IMR-90 (cell line): ENCODE measurements at regions not wholly inside any gene's neighbourhood (a gene's known extent, or its start where the extent isn't known, plus 50 kb on each side); places are given as distances from the start of the nearest gene placed in this dataset.

Experiments used
- ATAC-seq: fragments of 200-7000 bp; cut with Tn5 transposase; 2 replicates; pipeline ENCODE4 v1.9.1; 2020; ENCODE audit warnings: low read depth, mild to moderate bottlenecking, moderate library complexity
- BruUV-seq: library from RNA; stranded (reverse); fragments of 400-500 nt; replicated peaks from 2 replicates; lab custom pipeline; 2021; lab: Mats Ljungman, UMichigan
- CTCF ChIA-PET: fragments of 300-600 bp; formaldehyde crosslinking; extraction: SDS; loops from one replicate; lab custom pipeline; 2021; ENCODE audit warnings: antibody characterized with exemption; lab: Yijun Ruan, JAX
- POLR2A ChIA-PET: fragments of 300-600 bp; sonication (Branson Sonifier 250); formaldehyde crosslinking; loops from one replicate; lab custom pipeline; 2022; ENCODE audit warnings: antibody characterized with exemption; ENCODE audit not compliant: unreplicated experiment; lab: Charles Lee
- DNase-seq: peaks from one replicate; pipeline ENCODE4 v3.0.0; 2013
- H2AFZ ChIP-seq: replicated peaks from 2 replicates; pipeline ENCODE3; 2013; ENCODE audit warnings: low read length, mild to moderate bottlenecking; ENCODE audit not compliant: poor library complexity
- H2AK5ac ChIP-seq: 2 replicates; pipeline ENCODE4 v1.6.1; 2013; ENCODE audit warnings: low read depth, low read length, inconsistent platforms
- H2AK9ac ChIP-seq: replicated peaks from 2 replicates; pipeline ENCODE3; 2013; ENCODE audit warnings: mild to moderate bottlenecking, low read depth, low read length, moderate library complexity; ENCODE audit not compliant: poor library complexity
- H2BK120ac ChIP-seq: 2 replicates; pipeline ENCODE4 v1.6.1; 2013; ENCODE audit warnings: low read depth, low read length, inconsistent platforms
- H2BK15ac ChIP-seq: 3 replicates; pipeline ENCODE4 v1.6.1; 2013; ENCODE audit warnings: low read depth, low read length, inconsistent platforms
- H2BK20ac ChIP-seq: 2 replicates; pipeline ENCODE4 v1.6.1; 2013; ENCODE audit warnings: low read depth, mild to moderate bottlenecking, inconsistent platforms, low read length, moderate library complexity
- H2BK5ac ChIP-seq: 2 replicates; pipeline ENCODE4 v1.6.1; 2013; ENCODE audit warnings: mild to moderate bottlenecking, low read depth, low read length, inconsistent platforms; ENCODE audit not compliant: poor library complexity, severe bottlenecking
- H3K14ac ChIP-seq: replicated peaks from 2 replicates; pipeline ENCODE4 v1.6.1; 2013; ENCODE audit warnings: low read depth, low read length, inconsistent platforms
- H3K18ac ChIP-seq: 2 replicates; pipeline ENCODE4 v1.6.1; 2013; ENCODE audit warnings: low read depth, low read length, control low read depth
- H3K23ac ChIP-seq: 2 replicates; pipeline ENCODE4 v1.6.1; 2013; ENCODE audit warnings: low read depth, low read length, inconsistent platforms
- H3K27ac ChIP-seq: 2 replicates; pipeline ENCODE4 v1.5.1; 2013; ENCODE audit warnings: mild to moderate bottlenecking, control low read depth, low read length; ENCODE audit not compliant: insufficient read depth
- H3K27me3 ChIP-seq: 2 replicates; pipeline ENCODE4 v1.6.1; 2013; ENCODE audit warnings: low read length; ENCODE audit not compliant: control insufficient read depth, insufficient read depth
- H3K36me3 ChIP-seq: 2 replicates; pipeline ENCODE4 v1.6.1; 2013; ENCODE audit warnings: low read length, mixed read lengths; ENCODE audit not compliant: control insufficient read depth, insufficient read depth
- H3K4ac ChIP-seq: 2 replicates; pipeline ENCODE4 v1.6.1; 2013; ENCODE audit warnings: low read depth, low read length, inconsistent platforms
- H3K4me1 ChIP-seq: 2 replicates; pipeline ENCODE4 v1.6.1; 2013; ENCODE audit warnings: low read length, mixed read lengths; ENCODE audit not compliant: control insufficient read depth, insufficient read depth
- H3K4me2 ChIP-seq: 2 replicates; pipeline ENCODE4 v1.6.1; 2013; ENCODE audit warnings: low read depth, mild to moderate bottlenecking, control low read depth, low read length, moderate library complexity
- H3K4me3 ChIP-seq: 2 replicates; pipeline ENCODE4 v1.5.1; 2013; ENCODE audit warnings: low read depth, mild to moderate bottlenecking, control low read depth, low read length, moderate library complexity; ENCODE audit not compliant: insufficient read depth
- H3K56ac ChIP-seq: 2 replicates; pipeline ENCODE4 v1.6.1; 2013; ENCODE audit warnings: low read length, inconsistent platforms; ENCODE audit not compliant: insufficient read depth; ENCODE audit errors: extremely low read depth
- H3K79me1 ChIP-seq, 2 experiments: 2 replicates each; pipeline ENCODE4 v1.6.1; 2013; ENCODE audit warnings: low read length in 2 of 2, inconsistent platforms in 1 of 2, low read depth in 1 of 2
- H3K9ac ChIP-seq: 2 replicates; pipeline ENCODE4 v1.6.1; 2013; ENCODE audit warnings: low read depth, low read length, control low read depth
- H3K9me1 ChIP-seq: 2 replicates; pipeline ENCODE4 v1.6.1; 2013; ENCODE audit warnings: low read length, inconsistent platforms; ENCODE audit not compliant: insufficient read depth
- H3K9me3 ChIP-seq: 2 replicates; pipeline ENCODE4 v1.6.1; 2013; ENCODE audit warnings: low read length; ENCODE audit not compliant: control insufficient read depth, insufficient read depth
- H4K20me1 ChIP-seq: 2 replicates; pipeline ENCODE4 v1.6.1; 2013; ENCODE audit warnings: low read length, inconsistent platforms; ENCODE audit not compliant: insufficient read depth
- H4K5ac ChIP-seq: 2 replicates; pipeline ENCODE4 v1.6.1; 2013; ENCODE audit warnings: mild to moderate bottlenecking, low read depth, low read length, control low read depth
- H4K8ac ChIP-seq, 2 experiments: 2 replicates each; pipeline ENCODE4 v1.6.1; 2013; ENCODE audit warnings: low read depth in 2 of 2, low read length in 2 of 2, control low read depth in 1 of 2, inconsistent platforms in 1 of 2
- H4K91ac ChIP-seq: 2 replicates; pipeline ENCODE4 v1.6.1; 2013; ENCODE audit warnings: low read depth, low read length, inconsistent platforms; ENCODE audit not compliant: insufficient read depth
- CHD1 ChIP-seq: IDR thresholded peaks from 2 replicates; pipeline ENCODE4 v1.6.1; 2012; ENCODE audit warnings: low read depth, low read length, improper control_type of control experiment
- FOS ChIP-seq: fragments of 150-350 bp; IDR thresholded peaks from 2 replicates; pipeline ENCODE4 v1.6.1; 2016; ENCODE audit warnings: low read depth, low read length
- MXI1 ChIP-seq: IDR thresholded peaks from 2 replicates; pipeline ENCODE4 v1.6.1; 2012; ENCODE audit warnings: low read depth, mild to moderate bottlenecking, low read length, moderate library complexity, borderline replicate concordance
- RAD21 ChIP-seq: IDR thresholded peaks from 2 replicates; pipeline ENCODE4 v1.6.1; 2012; ENCODE audit warnings: low read length, improper control_type of control experiment
- RCOR1 ChIP-seq: IDR thresholded peaks from 2 replicates; pipeline ENCODE4 v1.6.1; 2012; ENCODE audit warnings: mild to moderate bottlenecking, low read length, improper control_type of control experiment; ENCODE audit not compliant: insufficient replicate concordance
- SMC3 ChIP-seq: fragments of 150-350 bp; IDR thresholded peaks from 2 replicates; pipeline ENCODE4 v1.6.1; 2016; ENCODE audit warnings: low read depth, mild to moderate bottlenecking, antibody characterized with exemption, low read length, moderate library complexity
- whole genome bisulfite sequencing, 2 experiments: methylation state at CpG; one replicate each; pipeline versions ENCODE4 v1.1.5 to v1.1.7; 2013; ENCODE audit warnings: missing lambda C conversion rate in 2 of 2; ENCODE audit not compliant: insufficient read length in 1 of 2; ENCODE audit errors: extremely low coverage in 2 of 2; 5-methylcytosine and 5-hydroxymethylcytosine counted together
- dilution Hi-C: fragments of 300-500 bp; cut with HindIII; formaldehyde crosslinking; loops from one replicate; pipeline ENCODE4 v1.14.3; 2018; ENCODE audit warnings: low sequenced_read_pairs; ENCODE audit not compliant: unreplicated experiment
- in situ Hi-C: fragments of 300-500 bp; cut with MboI; formaldehyde crosslinking; loops from 3 replicates; pipeline ENCODE4 v1.14.3; 2019; ENCODE audit warnings: low sequenced_read_pairs, inconsistent platforms, mixed read lengths
- intact Hi-C: fragments of 100-400 bp; cut with micrococcal nuclease; formaldehyde crosslinking; loops from 2 replicates; pipeline ENCODE4 v1.10.0; 2022
- TF ChIP-seq, protein P1 (sequence below): conservative IDR thresholded peaks from 2 replicates; pipeline ENCODE4 v1.5.1; 2012; ENCODE audit warnings: mild to moderate bottlenecking, low read depth, low read length, improper control_type of control experiment
- TF ChIP-seq, protein P2 (sequence below): fragments of 150-350 bp; IDR thresholded peaks from 2 replicates; pipeline ENCODE4 v1.6.1; 2017; ENCODE audit warnings: mild to moderate bottlenecking, antibody characterized with exemption, low read length, low read depth
- TF ChIP-seq, protein P3 (sequence below): fragments of 150-350 bp; IDR thresholded peaks from 2 replicates; pipeline ENCODE4 v1.6.1; 2016; ENCODE audit warnings: low read depth, mild to moderate bottlenecking, low read length, moderate library complexity, borderline replicate concordance

DNA sequence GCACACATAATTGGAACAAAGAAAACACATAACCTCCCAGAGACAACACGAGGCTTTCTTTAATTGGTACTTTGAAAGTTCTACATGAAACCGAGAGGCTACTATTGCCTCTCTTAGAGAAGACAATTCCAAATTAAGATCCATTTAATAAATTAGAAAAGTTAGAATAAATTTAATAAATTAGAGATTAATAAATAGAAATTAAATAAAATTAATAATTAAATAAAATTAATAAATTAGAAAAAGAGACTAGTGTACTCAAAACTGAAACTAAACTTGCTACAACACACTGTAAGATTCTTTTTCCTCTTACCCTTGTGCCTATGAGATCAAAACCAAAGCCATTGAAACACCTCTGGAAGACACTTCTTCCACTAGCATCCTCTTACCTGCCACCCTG is 199.0 kb downstream of the URB2 start:
- H3K36me3 ChIP-seq, result no peaks in the 10 kb centered on the region
- DNase-seq (no peak), ATAC-seq (no peak)
- no peak overlapping the region for H2BK5ac ChIP-seq
- H4K8ac ChIP-seq, result no peak overlapping the region
- no peak overlapping the region for H4K91ac ChIP-seq
- no peak overlapping the region for H2BK120ac ChIP-seq
- no peak overlapping the region for H4K5ac ChIP-seq
- H2BK20ac ChIP-seq, result no peak overlapping the region
- no peak overlapping the region for H3K4ac ChIP-seq
- no peak overlapping the region for H2AFZ ChIP-seq
- no peak overlapping the region for H3K9ac ChIP-seq
- H3K79me1 ChIP-seq, result no peaks in the 10 kb centered on the region
- H2BK15ac ChIP-seq, result no peak overlapping the region
- TF ChIP-seq, protein P1, sequence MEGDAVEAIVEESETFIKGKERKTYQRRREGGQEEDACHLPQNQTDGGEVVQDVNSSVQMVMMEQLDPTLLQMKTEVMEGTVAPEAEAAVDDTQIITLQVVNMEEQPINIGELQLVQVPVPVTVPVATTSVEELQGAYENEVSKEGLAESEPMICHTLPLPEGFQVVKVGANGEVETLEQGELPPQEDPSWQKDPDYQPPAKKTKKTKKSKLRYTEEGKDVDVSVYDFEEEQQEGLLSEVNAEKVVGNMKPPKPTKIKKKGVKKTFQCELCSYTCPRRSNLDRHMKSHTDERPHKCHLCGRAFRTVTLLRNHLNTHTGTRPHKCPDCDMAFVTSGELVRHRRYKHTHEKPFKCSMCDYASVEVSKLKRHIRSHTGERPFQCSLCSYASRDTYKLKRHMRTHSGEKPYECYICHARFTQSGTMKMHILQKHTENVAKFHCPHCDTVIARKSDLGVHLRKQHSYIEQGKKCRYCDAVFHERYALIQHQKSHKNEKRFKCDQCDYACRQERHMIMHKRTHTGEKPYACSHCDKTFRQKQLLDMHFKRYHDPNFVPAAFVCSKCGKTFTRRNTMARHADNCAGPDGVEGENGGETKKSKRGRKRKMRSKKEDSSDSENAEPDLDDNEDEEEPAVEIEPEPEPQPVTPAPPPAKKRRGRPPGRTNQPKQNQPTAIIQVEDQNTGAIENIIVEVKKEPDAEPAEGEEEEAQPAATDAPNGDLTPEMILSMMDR, result no peak
- no peak for TF ChIP-seq MXI1
- TF ChIP-seq CHD1, result no peak
- TF ChIP-seq, protein P2, sequence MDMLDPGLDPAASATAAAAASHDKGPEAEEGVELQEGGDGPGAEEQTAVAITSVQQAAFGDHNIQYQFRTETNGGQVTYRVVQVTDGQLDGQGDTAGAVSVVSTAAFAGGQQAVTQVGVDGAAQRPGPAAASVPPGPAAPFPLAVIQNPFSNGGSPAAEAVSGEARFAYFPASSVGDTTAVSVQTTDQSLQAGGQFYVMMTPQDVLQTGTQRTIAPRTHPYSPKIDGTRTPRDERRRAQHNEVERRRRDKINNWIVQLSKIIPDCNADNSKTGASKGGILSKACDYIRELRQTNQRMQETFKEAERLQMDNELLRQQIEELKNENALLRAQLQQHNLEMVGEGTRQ, result no peak
- TF ChIP-seq SMC3, result no peak
- TF ChIP-seq FOS, result no peak
- no peak for TF ChIP-seq RCOR1
- TF ChIP-seq, protein P3, sequence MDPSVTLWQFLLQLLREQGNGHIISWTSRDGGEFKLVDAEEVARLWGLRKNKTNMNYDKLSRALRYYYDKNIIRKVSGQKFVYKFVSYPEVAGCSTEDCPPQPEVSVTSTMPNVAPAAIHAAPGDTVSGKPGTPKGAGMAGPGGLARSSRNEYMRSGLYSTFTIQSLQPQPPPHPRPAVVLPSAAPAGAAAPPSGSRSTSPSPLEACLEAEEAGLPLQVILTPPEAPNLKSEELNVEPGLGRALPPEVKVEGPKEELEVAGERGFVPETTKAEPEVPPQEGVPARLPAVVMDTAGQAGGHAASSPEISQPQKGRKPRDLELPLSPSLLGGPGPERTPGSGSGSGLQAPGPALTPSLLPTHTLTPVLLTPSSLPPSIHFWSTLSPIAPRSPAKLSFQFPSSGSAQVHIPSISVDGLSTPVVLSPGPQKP, result no peak
- no peak for TF ChIP-seq RAD21
- WGBS, 2 experiments, result no CpG with 5 or more reads among the region's 2 CpGs
- H3K23ac ChIP-seq, result no peak overlapping the region
- no peak overlapping the region for H2AK9ac ChIP-seq
- no peak overlapping the region for H3K4me3 ChIP-seq
- H3K4me2 ChIP-seq, result no peak overlapping the region
- no peak overlapping the region for H3K27ac ChIP-seq
- intact Hi-C loops (no loop called here), in situ Hi-C loops (no loop called here), dilution Hi-C loops (no loop called here)
- H4K20me1 ChIP-seq, result no peaks in the 10 kb centered on the region
- no peaks in the 10 kb centered on the region for H3K9me3 ChIP-seq
- ChIA-PET CTCF (no interaction called here), POLR2A (no interaction called here)
- H3K27me3 ChIP-seq, result no peaks in the 10 kb centered on the region
- H3K9me1 ChIP-seq, result no peaks in the 10 kb centered on the region
- H3K56ac ChIP-seq, result no peak overlapping the region
- H3K14ac ChIP-seq, result no peak overlapping the region
- no peaks in the 10 kb centered on the region for H3K4me1 ChIP-seq
- H2AK5ac ChIP-seq, result no peak overlapping the region
- BruUV-seq, result no TSS peak
- no peak overlapping the region for H3K18ac ChIP-seq
